Smooth muscle cell (in vitro differentiated cells): ENCODE measurements at regions not wholly inside any gene's neighbourhood (a gene's known extent, or its start where the extent isn't known, plus 50 kb on each side); places are given as distances from the start of the nearest gene placed in this dataset.

Experiments used
- DNase-seq: peaks from one replicate; lab custom pipeline; 2025; ENCODE audit not compliant: unreplicated experiment; lab: John Stamatoyannopoulos, UW
- H2AFZ ChIP-seq: fragments of 200-600 bp; sonication (generic); 2 replicates; pipeline ENCODE4 v1.6.0; 2016; ENCODE audit warnings: antibody characterized with exemption, low read depth, mild to moderate bottlenecking
- H3F3A ChIP-seq: fragments of 200-600 bp; sonication (generic); 2 replicates; pipeline ENCODE4 v1.6.0; 2017; ENCODE audit warnings: antibody characterized with exemption, low read depth
- H3K27ac ChIP-seq: fragments of 200-600 bp; sonication (generic); 2 replicates; pipeline ENCODE4 v1.5.1; 2016; ENCODE audit warnings: low read depth, mild to moderate bottlenecking
- H3K27me3 ChIP-seq: fragments of 200-600 bp; sonication (generic); 2 replicates; pipeline ENCODE4 v1.6.1; 2016; ENCODE audit warnings: low read depth, mild to moderate bottlenecking
- H3K36me3 ChIP-seq: fragments of 200-600 bp; sonication (generic); 2 replicates; pipeline ENCODE4 v1.5.1; 2016; ENCODE audit warnings: low read depth
- H3K4me1 ChIP-seq: fragments of 200-600 bp; sonication (generic); 2 replicates; pipeline ENCODE4 v1.5.1; 2016; ENCODE audit warnings: low read depth
- H3K4me2 ChIP-seq: fragments of 200-600 bp; sonication (generic); 2 replicates; pipeline ENCODE4 v1.6.0; 2016; ENCODE audit warnings: mild to moderate bottlenecking
- H3K4me3 ChIP-seq: fragments of 200-600 bp; sonication (generic); 2 replicates; pipeline ENCODE4 v1.5.1; 2016; ENCODE audit warnings: mild to moderate bottlenecking
- H3K79me2 ChIP-seq: fragments of 200-600 bp; sonication (generic); 2 replicates; pipeline ENCODE4 v1.6.0; 2016; ENCODE audit warnings: low read depth, mild to moderate bottlenecking
- H3K9ac ChIP-seq: fragments of 200-600 bp; sonication (generic); 2 replicates; pipeline ENCODE4 v1.6.0; 2016; ENCODE audit warnings: low read depth
- H3K9me3 ChIP-seq: fragments of 200-600 bp; sonication (generic); replicated peaks from 2 replicates; pipeline ENCODE4 v1.5.1; 2016; ENCODE audit warnings: low read depth
- H4K20me1 ChIP-seq: fragments of 200-600 bp; sonication (generic); 2 replicates; pipeline ENCODE4 v1.6.0; 2016; ENCODE audit warnings: low read depth
- CTCF ChIP-seq: fragments of 200-600 bp; sonication (generic); IDR thresholded peaks from 2 replicates; pipeline ENCODE4 v1.5.1; 2017; ENCODE audit warnings: borderline replicate concordance, mild to moderate bottlenecking, antibody characterized with exemption; ENCODE audit not compliant: insufficient read depth, poor library complexity, severe bottlenecking
- WGBS: methylation state at CpG from one replicate; pipeline ENCODE4 v1.1.7; 2016; ENCODE audit warnings: low lambda C conversion rate; 5-methylcytosine and 5-hydroxymethylcytosine counted together

DNA sequence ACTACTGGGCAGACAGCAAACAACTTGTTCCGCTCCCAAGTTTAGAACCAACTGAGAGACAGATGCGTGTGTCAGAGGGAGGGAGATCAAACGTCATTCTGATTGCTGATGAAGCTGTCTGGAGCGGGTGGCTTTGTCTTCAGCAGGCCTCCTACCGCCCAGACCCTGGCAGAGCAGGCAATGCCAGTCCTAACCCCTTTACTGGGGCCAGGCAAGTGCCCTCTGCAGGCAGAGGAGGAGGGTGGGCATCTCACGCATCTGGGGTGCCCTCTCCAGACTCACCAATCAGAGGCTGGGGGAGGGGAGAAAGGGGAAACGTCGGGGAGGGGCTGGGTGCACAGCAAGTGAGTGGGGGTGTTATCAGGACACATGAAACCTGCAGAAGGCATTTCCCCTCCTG, 126.6 kb downstream of the ACTL8 start:
- Histone ChIP-seq H4K20me1 (no peaks in the 10 kb centered on the region), H3K4me1 (no peaks in the 10 kb centered on the region), H3K79me2 (no peaks in the 10 kb centered on the region), H3K36me3 (no peaks in the 10 kb centered on the region), H3K9ac (no peak overlapping the region), H3K4me3 (no peak overlapping the region), H2AFZ (no peak overlapping the region), H3K9me3 (no peaks in the 10 kb centered on the region), H3K27me3 (peaks cover 8% of the 10 kb centered on the region), H3F3A (no peaks in the 10 kb centered on the region), H3K4me2 (no peak overlapping the region), H3K27ac (no peak overlapping the region)
- 54% methylated on average over 6 of the region's 8 CpGs for WGBS
- TF ChIP-seq CTCF = no peak
- no peak for DNase-seq

DNA sequence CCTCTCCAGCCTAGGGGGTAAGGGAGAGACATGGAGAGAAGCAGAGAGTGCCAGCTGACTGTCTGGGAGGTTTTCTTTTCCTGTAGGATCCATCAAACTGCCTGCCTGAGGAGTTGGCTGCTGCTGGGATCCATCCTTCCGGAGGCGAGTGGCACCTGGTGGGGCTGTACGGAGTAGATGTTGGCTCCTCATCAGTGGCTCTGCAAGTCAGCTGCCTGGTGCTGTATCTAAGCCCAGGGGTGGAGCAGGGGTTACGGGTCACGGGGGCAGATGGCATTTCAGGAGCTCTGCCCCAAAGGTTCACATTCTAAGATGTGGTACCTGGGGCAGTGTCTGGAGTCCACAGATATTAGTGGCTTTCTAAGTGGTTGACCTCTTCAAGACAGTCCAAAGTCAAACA, 128.0 kb downstream of the ACTL8 start:
- no peaks in the 10 kb centered on the region for H3K4me1 ChIP-seq
- TF ChIP-seq CTCF = no peak
- no peak overlapping the region for H3K9ac ChIP-seq
- no peak overlapping the region for H2AFZ ChIP-seq
- 89% methylated on average over 5 of the region's 5 CpGs for WGBS
- H4K20me1 ChIP-seq = no peaks in the 10 kb centered on the region
- H3K4me2 ChIP-seq = no peak overlapping the region
- no peaks in the 10 kb centered on the region for H3K79me2 ChIP-seq
- DNase-seq = no peak
- no peaks in the 10 kb centered on the region for H3F3A ChIP-seq
- H3K27me3 ChIP-seq = peaks cover 8% of the 10 kb centered on the region
- H3K36me3 ChIP-seq = no peaks in the 10 kb centered on the region
- H3K9me3 ChIP-seq = no peaks in the 10 kb centered on the region
- H3K27ac ChIP-seq = no peak overlapping the region
- H3K4me3 ChIP-seq = no peak overlapping the region

- no peaks in the 10 kb centered on the region for H3K4me1 ChIP-seq
- TF ChIP-seq CTCF = no peak
- H3K9ac ChIP-seq = no peak overlapping the region
- no peaks in the 10 kb centered on the region for H3F3A ChIP-seq
- H3K4me3 ChIP-seq = no peak overlapping the region
- H3K9me3 ChIP-seq = no peaks in the 10 kb centered on the region
- no peak overlapping the region for H3K4me2 ChIP-seq
- DNase-seq = no peak
- H3K79me2 ChIP-seq = no peaks in the 10 kb centered on the region
- no peaks in the 10 kb centered on the region for H3K36me3 ChIP-seq
- 93% methylated on average over 12 of the region's 12 CpGs for WGBS
- H3K27ac ChIP-seq = no peak overlapping the region
- H2AFZ ChIP-seq = no peak overlapping the region
- H4K20me1 ChIP-seq = no peaks in the 10 kb centered on the region
- H3K27me3 ChIP-seq = peaks cover 8% of the 10 kb centered on the region
Measured at GRCh38 chr1:17883662-17884395, 128.7 kb downstream of the ACTL8 start.
